MCF 10A (cell line): ENCODE measurements at regions not wholly inside any gene's neighbourhood (a gene's known extent, or its start where the extent isn't known, plus 50 kb on each side); places are given as distances from the start of the nearest gene placed in this dataset.
"Not testable (repeated sequence)": the region's sequence is repeated elsewhere in the genome, so short reads cannot be mapped to it uniquely, and the experiment has no call there.

Experiments
- BruUV-seq: library from RNA; stranded (reverse); fragments of 400-500 nt; replicated peaks from 2 replicates; lab custom pipeline; 2021; lab: Mats Ljungman, UMichigan
- CTCF ChIA-PET: fragments of 300-600 bp; sonication (Branson Sonifier 250); formaldehyde crosslinking; extraction: SDS; loops from one replicate; lab custom pipeline; 2021; ENCODE audit warnings: antibody characterized with exemption, inconsistent platforms; lab: Yijun Ruan, JAX
- POLR2A ChIA-PET: fragments of 300-600, 350-650 bp; sonication (Branson Sonifier 250); formaldehyde crosslinking; extraction: SDS; loops from one replicate; lab custom pipeline; 2020; ENCODE audit warnings: antibody characterized with exemption, inconsistent platforms; lab: Yijun Ruan, JAX
- DNase-seq: peaks from one replicate; pipeline ENCODE4 v3.0.0-alpha.2; 2018; ENCODE audit not compliant: unreplicated experiment
- H3K27ac Mint-ChIP-seq: one replicate; pipeline ENCODE4 v1.8.0; 2022; ENCODE audit warnings: mild to moderate bottlenecking, low read depth, mixed read lengths; ENCODE audit not compliant: unreplicated experiment
- H3K27me3 Mint-ChIP-seq: one replicate; pipeline ENCODE4 v1.8.0; 2022; ENCODE audit warnings: mixed read lengths; ENCODE audit not compliant: insufficient read depth, unreplicated experiment
- H3K36me3 Mint-ChIP-seq: one replicate; pipeline ENCODE4 v1.8.0; 2022; ENCODE audit warnings: mild to moderate bottlenecking, moderate library complexity, mixed read lengths; ENCODE audit not compliant: insufficient read depth, unreplicated experiment
- H3K4me1 Mint-ChIP-seq: one replicate; pipeline ENCODE4 v1.8.0; 2022; ENCODE audit warnings: mixed read lengths; ENCODE audit not compliant: insufficient read depth, unreplicated experiment
- H3K4me3 Mint-ChIP-seq: one replicate; pipeline ENCODE4 v1.8.0; 2022; ENCODE audit warnings: mild to moderate bottlenecking, moderate library complexity, mixed read lengths; ENCODE audit not compliant: unreplicated experiment
- H3K9me3 Mint-ChIP-seq: one replicate; pipeline ENCODE4 v1.8.0; 2022; ENCODE audit warnings: mixed read lengths; ENCODE audit not compliant: unreplicated experiment
- intact Hi-C: fragments of 100-400 bp; cut with micrococcal nuclease; formaldehyde crosslinking; loops from 2 replicates; pipeline ENCODE4 v1.14.1; 2022
- TF ChIP-seq, protein P1 (sequence below): fragments of 200-600 bp; IDR thresholded peaks from one replicate; pipeline ENCODE4 v1.8.0; 2022; ENCODE audit warnings: antibody characterized with exemption, mild to moderate bottlenecking; ENCODE audit not compliant: unreplicated experiment

DNA sequence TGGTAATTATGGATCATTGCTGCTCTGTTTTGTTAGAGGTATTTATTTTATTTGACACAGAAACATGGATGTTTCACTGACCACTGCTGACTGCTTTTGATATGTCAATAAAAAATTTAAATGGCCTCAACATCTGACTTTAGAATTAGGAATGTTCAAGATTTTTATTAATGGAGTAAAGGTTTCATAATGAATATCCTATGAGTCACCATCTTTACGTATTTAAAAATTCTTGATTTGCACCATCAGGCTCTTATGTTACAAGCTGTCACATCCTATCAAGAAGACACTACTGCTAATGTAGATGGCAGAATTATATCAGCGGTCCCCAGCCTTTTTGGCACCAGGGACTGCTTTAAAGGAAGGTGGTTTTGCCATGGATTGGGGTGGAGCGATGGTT lies 578.7 kb upstream of the NRP1 start:
- ChIA-PET CTCF (no interaction called here), POLR2A (interaction anchor here (1.2 kb wide), 1 partner anchor 50 kb away, joined by 3 read pairs; no protein-coding TSS in a partner anchor)
- peaks cover 6% of the 10 kb centered on the region for H3K36me3 Mint-ChIP-seq
- H3K4me1 Mint-ChIP-seq: peaks cover 14% of the 10 kb centered on the region
- no peak overlapping the region for H3K27ac Mint-ChIP-seq
- H3K4me3 Mint-ChIP-seq: no peak overlapping the region
- intact Hi-C loops: no loop called here
- H3K27me3 Mint-ChIP-seq: no peaks in the 10 kb centered on the region
- no peaks in the 10 kb centered on the region for H3K9me3 Mint-ChIP-seq
- DNase-seq: peak; percentile 29
- BruUV-seq: no TSS peak
- TF ChIP-seq, protein P1, sequence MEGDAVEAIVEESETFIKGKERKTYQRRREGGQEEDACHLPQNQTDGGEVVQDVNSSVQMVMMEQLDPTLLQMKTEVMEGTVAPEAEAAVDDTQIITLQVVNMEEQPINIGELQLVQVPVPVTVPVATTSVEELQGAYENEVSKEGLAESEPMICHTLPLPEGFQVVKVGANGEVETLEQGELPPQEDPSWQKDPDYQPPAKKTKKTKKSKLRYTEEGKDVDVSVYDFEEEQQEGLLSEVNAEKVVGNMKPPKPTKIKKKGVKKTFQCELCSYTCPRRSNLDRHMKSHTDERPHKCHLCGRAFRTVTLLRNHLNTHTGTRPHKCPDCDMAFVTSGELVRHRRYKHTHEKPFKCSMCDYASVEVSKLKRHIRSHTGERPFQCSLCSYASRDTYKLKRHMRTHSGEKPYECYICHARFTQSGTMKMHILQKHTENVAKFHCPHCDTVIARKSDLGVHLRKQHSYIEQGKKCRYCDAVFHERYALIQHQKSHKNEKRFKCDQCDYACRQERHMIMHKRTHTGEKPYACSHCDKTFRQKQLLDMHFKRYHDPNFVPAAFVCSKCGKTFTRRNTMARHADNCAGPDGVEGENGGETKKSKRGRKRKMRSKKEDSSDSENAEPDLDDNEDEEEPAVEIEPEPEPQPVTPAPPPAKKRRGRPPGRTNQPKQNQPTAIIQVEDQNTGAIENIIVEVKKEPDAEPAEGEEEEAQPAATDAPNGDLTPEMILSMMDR: no peak

DNA sequence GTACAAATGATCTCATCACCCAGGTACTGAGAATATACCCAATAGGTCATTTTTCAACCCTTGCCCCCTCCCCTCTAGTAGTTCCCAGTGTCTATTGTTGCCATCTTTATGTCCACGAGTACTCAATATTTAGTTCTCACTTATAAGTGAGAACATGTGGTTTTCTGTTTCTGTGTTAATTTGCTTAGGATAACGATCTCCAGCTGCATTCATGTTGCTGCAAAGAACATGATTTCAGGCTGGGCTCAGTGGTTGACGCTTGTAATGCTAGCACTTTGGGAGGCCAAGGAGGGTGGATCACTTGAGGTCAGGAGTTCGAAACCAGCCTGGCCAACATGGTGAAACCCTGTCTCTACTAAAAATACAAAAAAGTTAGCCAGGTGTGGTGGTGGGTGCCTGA lies 575.0 kb upstream of the NRP1 start:
- intact Hi-C loops, DNase-seq, POLR2A ChIA-PET, H3K9me3 Mint-ChIP-seq, H3K4me3 Mint-ChIP-seq, H3K27me3 Mint-ChIP-seq, BruUV-seq, H3K36me3 Mint-ChIP-seq, H3K27ac Mint-ChIP-seq: not testable (repeated sequence)
- peaks cover 14% of the 10 kb centered on the region for H3K4me1 Mint-ChIP-seq
- CTCF ChIA-PET: interaction anchor here (0.7 kb wide), 1 partner anchor 37 kb away, joined by 3 read pairs; no protein-coding TSS in a partner anchor

DNA sequence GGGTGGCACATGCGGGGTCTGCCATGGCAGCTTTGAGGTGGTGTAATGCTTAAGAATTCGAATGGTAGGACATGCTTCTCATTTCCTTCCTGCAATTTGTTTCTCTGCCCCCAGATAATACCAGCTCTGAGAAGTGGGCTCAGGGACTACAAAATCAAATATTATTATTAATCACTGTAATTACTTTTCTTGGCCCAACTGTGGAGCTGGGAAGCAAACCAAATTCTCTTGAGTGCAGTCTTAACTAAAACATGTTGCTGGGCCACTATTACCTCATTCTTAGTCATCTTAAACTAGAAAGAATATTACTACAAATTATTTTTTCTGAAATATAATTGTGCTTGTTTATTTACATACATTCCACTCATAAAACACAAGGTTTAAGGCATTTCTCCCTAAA lies 566.7 kb upstream of the NRP1 start:
- H3K36me3 Mint-ChIP-seq: peaks cover 5% of the 10 kb centered on the region
- peak overlapping the region; percentile 27 for H3K27ac Mint-ChIP-seq
- peak; percentile 63 for DNase-seq
- CTCF ChIA-PET: no interaction called here
- no peaks in the 10 kb centered on the region for H3K9me3 Mint-ChIP-seq
- no TSS peak for BruUV-seq
- H3K27me3 Mint-ChIP-seq: no peaks in the 10 kb centered on the region
- TF ChIP-seq, protein P1: no peak
- POLR2A ChIA-PET: interaction anchor here (0.6 to 2.4 kb wide), 2 partner anchors 256 to 642 kb away, joined by 6 read pairs; no protein-coding TSS in a partner anchor
- H3K4me3 Mint-ChIP-seq: no peak overlapping the region
- intact Hi-C loops: loop anchor here (5.0 kb wide), 1 partner anchor 569 kb away; the partner anchor contains the start of gene NRP1
- H3K4me1 Mint-ChIP-seq: peaks cover 44% of the 10 kb centered on the region

DNA sequence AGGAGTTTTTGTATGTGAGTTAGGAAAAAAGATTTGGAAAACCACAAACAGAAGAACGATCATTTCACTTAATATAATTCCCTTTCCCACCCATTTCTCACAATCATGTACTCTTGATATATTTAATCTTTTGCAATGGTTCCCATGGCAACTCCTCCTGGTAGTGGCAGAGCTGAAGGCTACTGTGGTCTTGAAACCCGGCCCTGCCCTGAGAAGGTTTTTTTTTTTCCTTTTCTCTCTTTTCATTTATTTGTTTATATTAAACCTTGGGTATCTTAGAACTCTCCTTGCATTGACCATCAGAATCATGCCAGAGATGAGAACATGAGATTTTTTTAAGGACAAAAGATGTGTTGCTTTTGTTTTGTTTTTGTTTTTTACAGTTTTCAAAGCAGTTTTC lies 566.1 kb upstream of the NRP1 start:
- peaks cover 44% of the 10 kb centered on the region for H3K4me1 Mint-ChIP-seq
- no TSS peak for BruUV-seq
- H3K9me3 Mint-ChIP-seq: no peaks in the 10 kb centered on the region
- DNase-seq: peak; percentile 40
- intact Hi-C loops: loop anchor here (5.0 kb wide), 1 partner anchor 568 kb away; the partner anchor contains the start of gene NRP1
- no peak overlapping the region for H3K4me3 Mint-ChIP-seq
- H3K36me3 Mint-ChIP-seq: peaks cover 5% of the 10 kb centered on the region
- TF ChIP-seq, protein P1: no peak
- POLR2A ChIA-PET: interaction anchor here (0.6 to 2.4 kb wide), 2 partner anchors 256 to 642 kb away, joined by 6 read pairs; no protein-coding TSS in a partner anchor
- H3K27ac Mint-ChIP-seq: peak overlapping the region; percentile 27
- no peaks in the 10 kb centered on the region for H3K27me3 Mint-ChIP-seq
- CTCF ChIA-PET: no interaction called here
